HG02973 (cell line): ENCODE measurements at regions not wholly inside any gene's neighbourhood (a gene's known extent, or its start where the extent isn't known, plus 50 kb on each side); places are given as distances from the start of the nearest gene placed in this dataset.

Experiments used
- ATAC-seq: cut with Tn5 transposase; IDR thresholded peaks from one replicate; pipeline ENCODE4 v1.9.1; 2021; ENCODE audit warnings: moderate library complexity; ENCODE audit not compliant: unreplicated experiment

DNA sequence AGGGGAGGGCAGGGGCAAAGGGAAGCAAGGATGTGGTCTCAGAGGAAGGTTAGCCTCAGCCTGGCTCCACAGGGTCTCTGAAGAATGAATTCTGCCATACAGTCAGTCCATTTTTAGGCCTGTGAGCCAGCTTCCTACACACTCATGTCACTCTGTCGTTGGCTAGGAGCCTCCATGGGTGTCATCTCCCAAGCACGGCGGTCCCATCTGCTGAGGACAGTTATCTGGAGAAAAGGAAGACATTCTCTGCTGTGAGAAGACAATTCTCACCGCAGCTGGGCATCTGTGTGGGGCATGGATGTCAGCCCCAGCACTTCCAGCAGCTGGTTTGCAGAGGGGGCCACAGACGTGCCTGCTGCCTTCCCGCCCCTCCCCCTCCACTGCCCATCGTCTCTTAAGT is 167.6 kb downstream of the LINC00237 start:
- no peak for ATAC-seq

GRCh38 chr20:20938131-20938530 is 168.0 kb downstream of the LINC00237 start:
- ATAC-seq = no peak

- no peak for ATAC-seq
These were observed 172.8 kb downstream of the LINC00237 start for GRCh38 chr20:20933142-20933958.

GRCh38 chr20:20932156-20932555 is 174.0 kb downstream of the LINC00237 start:
- no peak for ATAC-seq

DNA sequence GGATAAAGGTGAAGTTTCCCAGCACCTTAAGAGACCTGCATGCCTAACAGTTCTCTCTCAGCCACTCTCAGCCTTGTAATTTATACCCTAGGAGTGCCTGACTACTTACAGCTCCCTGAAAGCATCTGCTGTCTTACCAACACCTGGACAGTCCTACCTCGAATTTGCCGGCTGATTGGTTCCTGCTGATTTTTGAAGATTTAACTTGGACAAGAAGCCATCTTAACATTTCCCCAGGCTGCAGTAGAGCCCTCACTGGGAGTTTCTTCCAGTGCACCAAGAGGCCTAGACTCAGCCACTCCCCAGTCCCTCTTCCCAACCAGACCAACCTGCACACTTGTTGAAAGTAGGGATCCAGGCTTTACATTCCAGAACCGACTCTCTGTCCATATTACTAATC is 174.5 kb downstream of the LINC00237 start:
- no peak for ATAC-seq

DNA sequence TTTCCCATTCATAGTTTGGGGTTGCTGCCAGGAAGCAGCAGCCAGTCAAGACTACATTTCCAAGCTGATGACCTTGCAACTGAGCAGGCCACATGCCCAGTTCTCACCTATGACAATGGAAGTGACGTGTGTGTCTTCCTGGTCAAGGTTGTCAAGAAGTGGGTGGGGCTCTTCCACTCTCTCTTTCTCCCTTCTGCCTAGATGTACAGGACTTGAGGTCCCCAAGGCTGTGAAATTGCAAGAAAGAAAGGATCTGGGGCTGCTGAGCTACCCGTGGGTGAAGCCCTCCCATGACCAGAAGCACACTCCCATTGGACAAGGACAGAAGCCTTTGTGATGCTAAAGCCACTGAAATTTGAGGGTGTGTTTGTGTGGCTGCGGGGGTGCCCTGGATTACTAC is 175.1 kb downstream of the LINC00237 start:
- ATAC-seq = no peak

GRCh38 chr20:20930500-20930899 is 175.7 kb downstream of the LINC00237 start:
- no peak for ATAC-seq

DNA sequence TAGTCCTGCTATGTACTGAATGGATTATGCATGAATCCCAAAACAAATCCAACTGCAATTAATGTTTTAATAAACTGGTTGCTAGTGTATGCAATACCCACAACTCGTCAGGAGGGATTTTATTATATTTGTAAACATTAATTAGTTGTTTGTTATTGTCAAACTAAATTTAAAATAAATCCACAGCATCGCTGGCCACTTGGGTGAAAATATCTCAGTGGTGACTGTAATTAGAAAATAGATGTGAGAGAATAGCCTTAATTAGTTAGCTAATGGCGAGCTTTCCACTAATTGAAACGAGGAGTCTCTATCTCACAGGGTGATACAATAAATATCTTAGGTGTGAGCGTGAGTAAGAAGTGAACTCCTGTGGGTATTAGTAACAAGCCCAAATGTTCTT is 176.8 kb downstream of the LINC00237 start:
- no peak for ATAC-seq

DNA sequence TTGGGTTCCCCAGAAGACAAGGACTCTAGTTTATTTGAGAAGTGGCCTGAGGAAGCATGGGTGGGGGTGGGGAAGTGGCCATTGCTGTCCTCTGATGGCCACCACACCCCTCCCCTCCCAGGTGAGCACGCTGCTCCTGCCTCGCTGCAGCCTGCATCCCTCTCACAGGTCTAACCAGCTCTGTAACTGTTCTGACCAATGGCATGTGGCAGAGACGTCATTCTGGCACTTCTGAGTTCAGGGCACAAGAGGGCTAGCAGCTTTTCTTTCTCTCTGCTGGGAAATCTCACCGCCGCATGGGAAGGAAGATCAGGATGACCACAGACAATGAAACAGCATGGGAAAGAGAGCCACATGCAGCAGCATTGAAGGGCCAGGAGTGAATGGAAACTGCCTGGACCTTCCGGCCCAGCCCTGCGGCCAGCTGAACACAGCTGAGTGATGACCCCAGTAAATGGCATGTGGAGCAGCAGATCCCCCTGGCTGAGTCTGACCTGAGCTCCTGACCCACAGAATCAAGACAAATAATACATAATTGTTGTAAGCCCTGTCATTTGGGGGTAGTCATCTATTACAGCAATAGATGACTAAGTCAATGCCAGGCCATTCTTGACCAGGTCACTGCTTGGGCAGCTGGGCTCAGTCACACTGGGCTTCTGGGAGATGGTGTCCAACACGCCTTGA is 179.8 kb downstream of the LINC00237 start:
- no peak for ATAC-seq

DNA sequence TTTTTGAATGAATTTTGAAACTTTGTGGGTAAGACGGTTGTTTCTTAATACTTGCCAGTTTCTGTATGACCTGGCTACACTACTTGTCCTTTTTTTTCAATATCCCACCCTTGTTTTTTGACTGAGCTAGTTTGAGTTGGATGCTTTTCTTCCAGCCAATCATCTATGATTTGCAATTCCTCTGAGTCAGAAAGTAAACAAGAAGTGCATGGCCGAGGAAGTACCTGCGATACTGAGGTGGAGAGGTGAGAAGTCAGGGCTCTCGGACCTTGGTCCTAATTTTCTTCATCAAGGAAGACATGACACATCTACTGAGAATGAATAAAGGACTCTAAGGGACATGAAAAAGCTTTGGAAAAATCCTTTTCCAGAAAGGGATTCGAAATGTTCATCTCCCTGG is 185.7 kb downstream of the LINC00237 start:
- ATAC-seq = no peak

DNA sequence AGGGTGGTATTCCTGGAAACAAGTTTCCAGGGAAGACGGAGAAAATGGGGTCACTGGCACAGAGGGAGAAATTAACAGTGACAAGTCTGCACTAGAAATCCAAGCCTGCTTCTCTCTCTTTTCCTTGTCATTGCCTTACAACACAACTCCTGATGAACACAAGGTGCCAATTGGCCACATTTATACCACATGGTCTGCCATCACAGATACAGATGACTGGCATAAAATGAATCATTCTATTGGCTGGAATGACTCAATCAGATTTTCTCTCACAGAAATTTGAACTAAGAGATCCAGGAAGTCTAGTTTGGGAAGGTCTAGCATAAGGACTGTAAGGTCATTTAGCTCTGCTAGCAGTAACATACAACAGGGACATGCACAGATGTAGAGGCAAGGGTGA is 190.3 kb downstream of the LINC00237 start:
- no peak for ATAC-seq

DNA sequence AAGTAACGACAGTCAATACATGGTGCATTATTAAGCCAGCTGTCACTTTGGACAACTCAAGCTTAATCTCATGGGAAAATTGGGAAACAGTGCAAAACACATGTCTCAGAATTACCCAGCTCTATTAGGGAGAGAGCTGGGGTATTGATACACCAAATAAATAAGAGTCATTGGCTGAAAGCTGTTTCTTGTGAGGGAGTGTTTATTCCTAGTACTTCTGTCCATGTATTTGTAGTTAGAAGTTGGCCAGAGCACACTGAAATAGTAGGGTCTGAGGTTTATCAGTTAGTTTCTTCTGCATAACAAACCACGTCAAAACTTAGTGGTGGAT is 192.0 kb upstream of the RALGAPA2 start:
- ATAC-seq = no peak

DNA sequence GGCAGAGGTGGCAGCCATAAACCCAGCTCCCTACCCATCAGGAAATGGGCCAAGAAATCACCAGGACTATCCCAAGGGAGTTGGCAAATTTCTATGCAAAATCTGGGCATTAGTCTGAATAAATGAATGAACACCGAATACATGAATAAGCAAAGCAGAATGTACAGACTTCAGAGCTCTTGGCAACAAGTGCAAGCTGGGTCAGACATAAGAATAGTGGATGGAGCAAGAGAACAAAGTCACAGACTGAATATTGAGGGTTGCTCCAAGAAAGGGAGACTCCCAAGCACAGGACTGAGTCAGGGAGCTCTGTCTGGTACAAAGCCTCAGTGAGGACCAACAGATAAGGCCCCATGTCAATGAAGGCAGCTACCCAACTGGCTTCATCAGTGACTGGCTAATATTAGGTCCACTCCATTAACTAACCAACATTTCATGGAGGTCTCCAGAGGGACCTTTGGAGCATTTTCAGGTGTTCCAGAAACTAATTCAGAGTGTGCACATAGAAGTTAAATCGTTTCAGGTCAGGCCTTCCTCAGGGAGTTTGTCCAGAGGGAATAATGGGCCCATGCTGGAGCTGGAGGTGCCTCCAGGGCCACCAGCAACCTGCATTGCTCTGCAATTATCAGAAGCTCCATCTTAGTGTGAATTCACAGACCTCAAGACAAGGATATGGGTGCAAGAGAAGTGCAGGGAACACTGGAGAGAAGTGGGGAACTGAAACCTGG is 191.5 kb upstream of the RALGAPA2 start:
- no peak for ATAC-seq

DNA sequence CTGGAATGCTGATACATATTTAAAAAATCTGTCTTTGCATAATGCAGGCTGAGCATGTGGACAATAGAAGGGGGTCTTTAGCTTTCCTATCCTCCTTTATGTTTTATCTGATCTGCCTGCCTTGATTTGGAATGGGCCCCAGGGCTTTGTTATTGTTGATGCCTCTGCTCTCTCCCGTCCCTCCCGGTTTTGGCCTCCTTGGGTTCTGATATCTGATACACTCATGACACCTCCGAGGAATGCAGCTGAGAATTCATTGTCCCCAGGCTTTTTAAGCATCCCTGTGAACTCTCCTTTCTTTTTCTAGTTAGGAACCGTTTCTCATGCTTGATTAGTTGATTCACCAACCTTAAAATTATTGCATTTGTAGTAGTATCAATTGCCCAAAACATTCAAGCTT is 185.5 kb upstream of the RALGAPA2 start:
- no peak for ATAC-seq

GRCh38 chr20:20897145-20897544 is 184.7 kb upstream of the RALGAPA2 start:
- ATAC-seq = no peak

DNA sequence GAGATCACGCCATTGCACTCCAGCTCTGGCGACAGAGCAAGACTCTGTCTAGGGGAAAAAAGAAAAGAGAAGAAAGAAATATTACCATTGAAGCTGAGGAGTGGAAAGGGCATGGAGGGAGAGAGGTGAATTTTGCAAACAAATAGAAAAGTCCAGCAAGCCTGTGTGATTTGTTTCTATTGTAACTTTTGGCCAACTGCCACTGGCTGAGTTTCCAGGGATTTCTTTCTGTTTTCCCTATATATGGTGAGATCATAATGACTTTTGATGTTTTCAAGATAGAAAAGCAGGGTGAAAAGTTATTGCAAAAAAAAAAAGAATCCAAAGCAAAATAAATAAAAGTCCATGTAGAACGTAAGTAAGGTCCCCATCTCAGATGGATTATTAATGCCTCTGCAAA is 184.2 kb upstream of the RALGAPA2 start:
- no peak for ATAC-seq

DNA sequence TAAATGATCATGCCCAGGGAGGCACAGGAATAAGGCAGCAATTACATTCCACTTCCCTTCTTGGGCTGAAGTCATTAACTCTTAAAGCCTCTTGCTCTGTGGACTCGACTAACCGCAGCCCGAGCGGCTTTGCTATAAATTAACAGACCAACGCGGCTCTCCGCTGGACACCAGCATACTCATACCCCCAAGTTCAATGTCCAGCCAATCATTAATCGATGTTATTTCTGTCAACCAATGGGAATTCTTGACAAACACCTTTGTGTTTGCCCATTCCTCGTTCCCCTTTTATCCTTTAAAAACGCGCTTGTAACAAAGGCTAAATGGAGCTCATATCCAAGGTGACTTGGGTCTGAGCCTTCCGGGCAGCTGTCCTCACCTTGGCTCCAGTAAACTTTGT is 183.1 kb upstream of the RALGAPA2 start:
- no peak for ATAC-seq

GRCh38 chr20:20894753-20895152 is 182.3 kb upstream of the RALGAPA2 start:
- ATAC-seq = no peak

DNA sequence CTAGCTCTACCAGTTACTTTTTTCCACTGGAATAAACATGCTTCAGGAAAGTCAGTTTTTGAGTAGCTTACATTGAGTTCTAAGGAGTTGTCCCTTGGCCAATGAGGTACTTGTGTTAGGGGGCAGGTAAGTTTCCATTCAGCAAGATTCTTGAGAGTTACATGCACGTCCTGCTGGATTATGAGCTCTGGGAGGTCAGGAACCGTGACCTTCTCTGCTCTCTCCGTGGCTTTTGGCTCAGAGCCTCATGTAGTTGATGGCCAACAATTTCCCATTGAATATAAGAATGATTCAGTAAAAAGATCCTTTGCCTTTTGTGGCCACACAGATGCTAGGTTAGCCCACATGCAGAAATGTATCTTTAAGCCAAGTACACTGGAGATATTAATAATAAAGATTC is 181.8 kb upstream of the RALGAPA2 start:
- ATAC-seq = no peak

- ATAC-seq = no peak
These were observed 179.9 kb upstream of the RALGAPA2 start for GRCh38 chr20:20892328-20892727.

DNA sequence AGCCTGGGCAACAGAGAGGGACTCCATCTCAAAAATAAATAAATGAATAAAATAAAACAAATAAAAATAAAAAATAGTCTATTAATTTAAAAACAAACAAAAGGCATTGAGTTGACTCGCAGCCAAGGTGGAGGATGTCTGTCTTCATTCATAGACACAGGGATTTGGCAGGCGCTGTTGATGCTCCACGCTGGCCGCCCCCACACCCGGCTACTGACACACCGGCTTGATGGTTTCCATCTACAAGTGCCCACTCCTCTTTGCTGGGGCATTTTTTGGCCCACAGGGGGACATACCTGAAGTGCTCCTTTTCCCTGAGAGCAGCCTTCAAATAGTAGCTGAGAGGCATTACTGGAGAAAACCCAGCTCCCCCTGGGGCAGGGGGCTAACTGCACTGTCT is 178.3 kb upstream of the RALGAPA2 start:
- no peak for ATAC-seq

- ATAC-seq = no peak
These were observed 176.5 kb upstream of the RALGAPA2 start for GRCh38 chr20:20888936-20889335.
